ENCODE measurements at regions not wholly inside any gene's neighbourhood (a gene's known extent, or its start where the extent isn't known, plus 50 kb on each side); places are given as distances from the start of the nearest gene placed in this dataset.
"Not testable (repeated sequence)": the region's sequence is repeated elsewhere in the genome, so short reads cannot be mapped to it uniquely, and the experiment has no call there.

GRCh38 chr3:72515941-72516340, 332.3 kb downstream of the SHQ1 start:
- no peaks in the 10 kb centered on the region for H3K4me1 ChIP-seq
- intact Hi-C loops (cut with DNase I): no loop called here
- H3K4me3 ChIP-seq: no peak overlapping the region
- no peak for DNase-seq
- no peaks in the 10 kb centered on the region for H3K27me3 ChIP-seq (ENCODE audit: low read depth)
- no peak for TF ChIP-seq CTCF (IDR thresholded peaks at IDR 0.05)
- H3K27ac ChIP-seq: no peak overlapping the region
- no peaks in the 10 kb centered on the region for H3K36me3 ChIP-seq
- H3K9me3 ChIP-seq: no peaks in the 10 kb centered on the region
- ATAC-seq: no peak

- no peak overlapping the region for H3K27ac ChIP-seq
- no peaks in the 10 kb centered on the region for H3K9me3 ChIP-seq
- no peaks in the 10 kb centered on the region for H3K36me3 ChIP-seq
- intact Hi-C loops (cut with DNase I): no loop called here
- H3K4me3 ChIP-seq: no peak overlapping the region
- H3K27me3 ChIP-seq (ENCODE audit: low read depth): no peaks in the 10 kb centered on the region
- DNase-seq (no peak), ATAC-seq (no peak)
- TF ChIP-seq CTCF (IDR thresholded peaks at IDR 0.05): no peak
- no peaks in the 10 kb centered on the region for H3K4me1 ChIP-seq
Observed at GRCh38 chr3:72515281-72515680, 333.0 kb downstream of the SHQ1 start.

GRCh38 chr3:72510247-72510646, 338.0 kb downstream of the SHQ1 start:
- H3K4me1 ChIP-seq: no peaks in the 10 kb centered on the region
- no peak overlapping the region for H3K27ac ChIP-seq
- no peak overlapping the region for H3K4me3 ChIP-seq
- no peaks in the 10 kb centered on the region for H3K36me3 ChIP-seq
- H3K9me3 ChIP-seq: no peaks in the 10 kb centered on the region
- intact Hi-C loops (cut with DNase I): no loop called here
- DNase-seq (no peak), ATAC-seq (no peak)
- no peak for TF ChIP-seq CTCF (IDR thresholded peaks at IDR 0.05)
- no peaks in the 10 kb centered on the region for H3K27me3 ChIP-seq (ENCODE audit: low read depth)

- DNase-seq: no peak
- ATAC-seq: no peak
- intact Hi-C loops (cut with DNase I): no loop called here
- Histone ChIP-seq H3K27ac (no peak overlapping the region), H3K4me1 (no peaks in the 10 kb centered on the region), H3K27me3 (ENCODE audit: low read depth) (no peaks in the 10 kb centered on the region), H3K9me3 (no peaks in the 10 kb centered on the region), H3K4me3 (no peak overlapping the region), H3K36me3 (no peaks in the 10 kb centered on the region)
- no peak for TF ChIP-seq CTCF (IDR thresholded peaks at IDR 0.05)
Observed at GRCh38 chr3:72505539-72506405, 342.5 kb downstream of the SHQ1 start.

- H3K27ac ChIP-seq; H3K36me3 ChIP-seq; H3K9me3 ChIP-seq; H3K4me3 ChIP-seq; H3K27me3 ChIP-seq (ENCODE audit: low read depth); DNase-seq; ATAC-seq; intact Hi-C loops (cut with DNase I); H3K4me1 ChIP-seq: not testable (repeated sequence)
Observed at GRCh38 chr3:72497501-72497900, 350.7 kb downstream of the SHQ1 start.

- intact Hi-C loops (cut with DNase I): no loop called here
- H3K4me1 ChIP-seq: no peaks in the 10 kb centered on the region
- no peak for DNase-seq
- H3K27ac ChIP-seq: no peak overlapping the region
- no peaks in the 10 kb centered on the region for H3K9me3 ChIP-seq
- H3K27me3 ChIP-seq (ENCODE audit: low read depth): no peaks in the 10 kb centered on the region
- no peak for TF ChIP-seq CTCF (IDR thresholded peaks at IDR 0.05)
- no peak for ATAC-seq
- no peak overlapping the region for H3K4me3 ChIP-seq
- H3K36me3 ChIP-seq: no peaks in the 10 kb centered on the region
Observed at GRCh38 chr3:72496051-72496670, 352.1 kb downstream of the SHQ1 start.
